HG03135 (cell line): ENCODE measurements at regions not wholly inside any gene's neighbourhood (a gene's known extent, or its start where the extent isn't known, plus 50 kb on each side); places are given as distances from the start of the nearest gene placed in this dataset.
A peak's percentile ranks its signal among the peaks of the same experiment; 100 is the strongest.

Experiments used
- ATAC-seq: cut with Tn5 transposase; IDR thresholded peaks from one replicate; pipeline ENCODE4 v1.9.1; 2021; ENCODE audit warnings: mild to moderate bottlenecking, moderate library complexity; ENCODE audit not compliant: unreplicated experiment

GRCh38 chr9:81132796-81133195 is 556.6 kb downstream of the TLE1 start:
- ATAC-seq, result no peak

- no peak for ATAC-seq
Observed at GRCh38 chr9:81132318-81132717, 557.0 kb downstream of the TLE1 start.

GRCh38 chr9:81128701-81129100 is 560.6 kb downstream of the TLE1 start:
- no peak for ATAC-seq

GRCh38 chr9:81125446-81126092 is 563.8 kb downstream of the TLE1 start:
- no peak for ATAC-seq

GRCh38 chr9:81123526-81123925 is 565.8 kb downstream of the TLE1 start:
- no peak for ATAC-seq

GRCh38 chr9:81122749-81123148 is 566.6 kb downstream of the TLE1 start:
- ATAC-seq, result no peak

- ATAC-seq, result no peak
Observed at GRCh38 chr9:81119591-81119990, 569.8 kb downstream of the TLE1 start.

GRCh38 chr9:81118416-81118815 is 570.9 kb downstream of the TLE1 start:
- ATAC-seq, result no peak

GRCh38 chr9:81116340-81117137 is 572.8 kb downstream of the TLE1 start:
- ATAC-seq, result no peak

- peak; percentile 61 for ATAC-seq
Observed at GRCh38 chr9:81113453-81114124, 575.8 kb downstream of the TLE1 start.

- peak; percentile 30 for ATAC-seq
Observed at GRCh38 chr9:81112627-81113452, 576.5 kb downstream of the TLE1 start.

GRCh38 chr9:81108821-81109220 is 580.5 kb downstream of the TLE1 start:
- no peak for ATAC-seq

- no peak for ATAC-seq
Observed at GRCh38 chr9:81108391-81108790, 581.0 kb downstream of the TLE1 start.

GRCh38 chr9:81103597-81104471 is 585.5 kb downstream of the TLE1 start:
- no peak for ATAC-seq

- no peak for ATAC-seq
Observed at GRCh38 chr9:81097131-81097847, 592.1 kb downstream of the TLE1 start.

- no peak for ATAC-seq
Observed at GRCh38 chr9:81096625-81097024, 592.7 kb downstream of the TLE1 start.

- ATAC-seq, result no peak
Observed at GRCh38 chr9:81092057-81092456, 597.3 kb downstream of the TLE1 start.

GRCh38 chr9:81088341-81088740 is 601.0 kb downstream of the TLE1 start:
- no peak for ATAC-seq

GRCh38 chr9:81086416-81086815 is 602.9 kb downstream of the TLE1 start:
- ATAC-seq, result no peak
